ENCODE measurements at regions not wholly inside any gene's neighbourhood (a gene's known extent, or its start where the extent isn't known, plus 50 kb on each side); places are given as distances from the start of the nearest gene placed in this dataset.
"Not testable (repeated sequence)": the region's sequence is repeated elsewhere in the genome, so short reads cannot be mapped to it uniquely, and the experiment has no call there.

DNA sequence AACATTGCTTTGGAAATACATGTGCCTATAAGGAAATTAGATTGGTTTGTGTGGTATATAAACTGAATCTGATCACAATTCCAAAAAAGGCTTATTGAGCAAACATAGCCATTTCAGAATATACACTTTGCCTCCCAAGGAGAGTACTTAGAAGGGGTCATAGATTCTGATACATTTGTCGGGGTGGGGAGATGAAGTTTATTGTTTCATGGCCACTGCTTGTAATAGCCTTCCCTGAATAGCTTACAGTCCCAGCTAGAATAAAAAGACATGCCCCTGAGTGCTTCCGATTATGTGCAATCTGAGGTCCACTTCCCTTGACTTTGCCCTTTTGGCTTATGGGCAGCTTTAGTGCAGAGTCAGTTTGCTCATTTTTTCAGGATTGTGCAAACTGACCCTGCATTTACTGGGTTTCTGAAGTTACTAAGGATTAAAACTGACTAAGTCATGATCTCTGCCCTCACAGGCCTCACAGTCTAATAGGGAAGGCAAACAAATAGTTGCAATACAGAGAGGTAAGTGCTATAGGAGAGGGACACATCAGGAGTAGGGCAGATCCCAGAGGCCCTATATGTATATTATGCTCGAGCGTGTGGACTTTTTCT is 184.2 kb downstream of the BLID start:
- DNase-seq (ENCODE audit: low spot score in 2 of 2) (no peak), ATAC-seq (no peak)
- H3K27ac Mint-ChIP-seq = no peak overlapping the region
- H3K9me3 Mint-ChIP-seq = peaks cover 0 to 5% of the 10 kb centered on the region in 2 donors
- H3K36me3 Mint-ChIP-seq = no peaks in the 10 kb centered on the region

DNA sequence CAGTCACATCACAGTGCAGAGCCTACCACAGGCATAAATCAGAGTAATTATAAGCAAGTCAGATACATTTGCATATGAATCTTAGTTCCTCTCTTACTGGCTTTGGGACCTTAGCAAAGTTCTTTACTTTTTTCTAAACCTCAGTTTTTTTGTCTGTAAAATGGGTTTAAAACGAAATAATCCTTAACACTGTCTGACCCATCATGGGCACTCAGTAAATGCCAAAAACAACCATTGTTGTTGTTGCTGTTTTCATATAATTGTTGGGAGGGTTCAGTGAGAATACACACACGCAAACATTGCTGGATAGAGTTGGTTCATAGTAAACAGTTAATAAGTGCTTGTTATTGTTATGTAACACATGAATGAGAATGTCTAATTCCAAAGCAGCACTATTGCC is 184.9 kb downstream of the BLID start:
- DNase-seq (ENCODE audit: low spot score in 2 of 2) (no peak), ATAC-seq (no peak)
- Mint-ChIP-seq H3K9me3 (peaks cover 0 to 5% of the 10 kb centered on the region in 2 donors), H3K27ac (no peak overlapping the region), H3K36me3 (no peaks in the 10 kb centered on the region)

DNA sequence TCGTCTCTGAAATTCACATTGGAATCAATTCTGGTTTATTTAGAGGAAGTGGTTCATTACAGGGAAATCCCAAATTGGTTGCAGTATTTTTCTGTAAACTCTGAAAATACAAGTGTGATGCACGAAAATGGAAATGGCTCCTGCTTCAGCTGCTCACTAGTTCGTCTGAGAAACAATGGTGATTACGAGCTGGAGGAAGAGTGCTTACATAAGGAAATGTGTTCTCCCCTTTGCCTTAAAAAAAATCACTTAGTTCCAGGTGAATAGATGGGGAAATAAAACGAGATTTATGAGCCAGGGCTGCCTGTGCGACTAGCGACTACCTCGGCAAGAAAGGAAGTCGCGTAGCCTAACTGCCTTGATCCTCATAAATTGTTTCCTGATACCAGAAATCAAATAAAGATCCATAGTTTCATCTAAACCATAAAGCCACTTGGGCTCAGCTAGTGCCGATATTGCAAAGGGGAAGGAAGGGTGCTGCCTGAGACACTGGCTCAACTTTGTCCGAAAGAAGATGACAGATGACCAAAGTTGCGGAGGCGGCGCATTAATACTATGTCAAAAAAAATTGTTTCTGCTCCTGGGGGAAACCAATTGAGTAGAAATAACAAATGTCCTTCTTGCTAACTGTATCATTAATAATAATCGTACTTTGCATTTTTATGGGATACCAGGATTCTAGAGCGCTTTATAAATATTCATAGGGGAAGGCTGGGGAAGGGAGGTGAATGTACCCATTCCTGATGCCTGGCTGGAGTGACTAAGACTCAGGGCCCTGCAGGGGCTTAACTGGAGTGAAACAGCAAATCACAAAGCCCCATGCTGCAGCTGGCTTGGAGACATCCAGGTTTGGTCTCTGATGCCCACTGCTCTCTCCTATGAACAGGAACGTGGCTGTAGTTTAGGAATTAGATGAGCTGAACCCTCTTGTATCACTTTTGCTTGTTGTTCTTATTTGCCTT is 185.7 kb downstream of the BLID start:
- Mint-ChIP-seq H3K27ac (no peak overlapping the region), H3K36me3 (no peaks in the 10 kb centered on the region), H3K9me3 (peaks cover 0 to 4% of the 10 kb centered on the region in 2 donors)
- ATAC-seq (no peak), DNase-seq (ENCODE audit: low spot score in 2 of 2) (no peak)

DNA sequence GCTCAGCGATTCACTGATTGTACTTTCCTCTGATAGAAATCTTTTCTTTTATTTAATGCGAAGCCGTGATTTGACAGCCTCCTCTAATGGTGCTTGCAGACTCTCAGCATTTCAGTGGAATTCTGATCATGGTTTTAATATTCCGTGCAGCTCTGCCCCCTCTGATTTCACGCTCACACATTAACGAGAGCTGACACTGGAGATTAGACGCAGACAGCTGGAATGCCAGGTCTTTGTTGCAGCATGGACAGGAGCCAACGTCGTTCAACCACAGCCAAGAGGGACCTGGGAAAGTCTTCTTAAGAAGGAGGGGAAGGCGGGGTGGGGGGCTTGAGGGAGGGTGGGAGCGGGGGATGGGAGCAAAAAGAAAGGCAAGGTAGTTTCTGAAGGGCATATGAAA is 186.4 kb downstream of the BLID start:
- no peak for ATAC-seq

DNA sequence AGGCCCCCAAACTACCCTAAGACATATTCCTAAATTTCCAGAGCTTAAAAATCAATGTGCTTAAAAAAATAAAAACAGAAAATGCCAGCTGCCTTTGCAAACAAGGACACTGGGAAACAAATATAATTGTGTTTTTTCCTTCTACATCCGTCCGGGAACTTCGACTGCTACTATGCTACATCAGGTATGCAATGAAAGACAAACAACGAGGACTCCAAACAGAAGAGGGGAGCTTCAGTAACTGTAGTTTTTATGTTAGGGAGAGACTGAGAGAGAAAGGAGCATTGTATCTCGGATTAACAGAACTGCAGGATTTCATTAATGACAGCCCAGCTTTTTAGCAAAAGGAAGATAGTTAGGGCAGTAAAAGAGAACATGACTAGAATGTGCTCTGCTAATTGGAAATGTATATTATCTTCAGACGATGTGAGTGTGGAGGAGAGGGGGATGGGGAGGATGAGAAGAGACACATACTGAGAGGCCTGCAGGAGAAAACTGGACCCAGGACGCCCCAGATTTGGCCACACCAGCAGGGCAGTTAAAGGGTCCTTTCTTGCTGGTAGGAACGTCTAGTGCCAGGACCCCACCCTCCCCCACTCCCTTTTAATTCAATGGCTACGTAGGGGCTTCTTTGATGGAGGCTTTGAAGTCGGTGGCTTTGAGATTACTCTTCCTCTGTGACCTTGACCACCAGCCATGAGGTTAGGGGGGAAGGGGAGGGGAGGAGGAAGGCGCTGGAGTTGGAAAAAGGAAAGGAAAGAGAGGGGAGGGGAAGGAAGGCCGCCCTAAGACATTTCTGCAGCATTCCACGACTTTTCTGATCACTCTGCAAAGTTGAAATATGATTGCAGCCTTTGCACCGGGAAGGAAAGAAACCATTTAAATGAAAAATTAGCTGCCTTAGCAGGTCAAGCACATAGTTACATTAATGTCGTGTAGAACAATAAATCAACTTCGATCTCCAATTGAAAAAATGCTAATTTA is 187.1 kb downstream of the BLID start:
- Mint-ChIP-seq H3K9me3 (no peaks in the 10 kb centered on the region), H3K27ac (no peak overlapping the region), H3K36me3 (no peaks in the 10 kb centered on the region)
- ATAC-seq = no peak
- DNase-seq (ENCODE audit: low spot score in 2 of 2) = no peak

More for the DNA sequence above, 186.4 kb downstream of the BLID start:
- no peak overlapping the region for H3K27ac Mint-ChIP-seq
- H3K36me3 Mint-ChIP-seq = no peaks in the 10 kb centered on the region
- no peak for DNase-seq (ENCODE audit: low spot score in 2 of 2)
- no peaks in the 10 kb centered on the region for H3K9me3 Mint-ChIP-seq

DNA sequence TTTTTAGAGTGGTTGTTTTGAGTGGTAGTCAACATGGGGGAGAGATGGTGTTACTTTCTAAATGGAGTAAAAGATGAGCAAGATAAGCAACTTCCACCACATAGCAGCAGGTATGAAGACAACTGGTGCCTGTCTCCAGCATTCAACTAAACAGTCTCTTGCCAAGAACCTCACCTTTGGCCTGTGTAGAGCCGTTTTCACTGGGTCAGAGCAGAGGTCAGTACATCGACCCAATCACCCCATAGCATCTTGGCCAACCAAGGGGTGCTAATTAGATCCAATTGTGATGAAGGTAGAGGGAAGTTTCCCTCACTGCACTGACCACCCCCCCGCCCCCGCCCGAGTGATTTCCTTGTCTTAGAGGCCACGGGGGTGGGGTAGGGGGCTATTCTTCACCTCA is 188.2 kb downstream of the BLID start:
- no peak for DNase-seq (ENCODE audit: low spot score in 2 of 2)
- no peaks in the 10 kb centered on the region for H3K9me3 Mint-ChIP-seq
- H3K36me3 Mint-ChIP-seq = no peaks in the 10 kb centered on the region
- H3K27ac Mint-ChIP-seq = no peak overlapping the region
- no peak for ATAC-seq

DNA sequence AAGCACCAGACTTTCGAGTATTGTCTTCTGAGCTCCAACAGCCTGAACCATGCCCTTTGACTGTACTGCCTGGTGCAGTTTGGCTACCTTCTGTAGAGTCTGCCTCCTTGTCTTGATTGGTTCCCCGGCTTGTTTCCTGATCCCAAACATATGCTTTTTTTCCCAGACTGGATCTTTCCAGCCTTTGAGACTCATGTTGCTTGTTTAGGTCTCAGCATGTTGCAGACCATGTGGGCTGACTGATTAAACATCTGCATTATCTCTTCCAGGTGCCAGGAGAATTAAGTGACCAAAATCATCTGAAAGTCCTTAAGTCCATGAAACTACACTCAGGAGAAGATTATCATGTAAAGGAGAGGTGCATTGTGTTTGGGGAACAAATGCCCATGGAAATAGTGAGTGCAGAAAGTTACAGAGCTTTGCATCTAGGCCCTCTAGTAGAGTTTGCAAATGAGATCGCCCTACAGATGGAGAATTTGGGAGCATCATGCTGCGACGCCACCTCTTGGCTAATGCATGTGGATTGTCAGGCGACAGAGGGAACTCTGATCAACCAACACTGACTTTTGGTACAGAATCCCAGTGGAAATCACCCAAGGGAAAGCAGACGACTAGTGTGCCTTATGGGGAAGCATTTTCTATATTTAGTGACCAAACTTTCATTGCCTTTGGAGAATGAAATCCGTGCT is 188.8 kb downstream of the BLID start:
- ATAC-seq (no peak), DNase-seq (ENCODE audit: low spot score in 2 of 2) (no peak)
- no peaks in the 10 kb centered on the region for H3K36me3 Mint-ChIP-seq
- H3K27ac Mint-ChIP-seq = no peak overlapping the region
- no peaks in the 10 kb centered on the region for H3K9me3 Mint-ChIP-seq

DNA sequence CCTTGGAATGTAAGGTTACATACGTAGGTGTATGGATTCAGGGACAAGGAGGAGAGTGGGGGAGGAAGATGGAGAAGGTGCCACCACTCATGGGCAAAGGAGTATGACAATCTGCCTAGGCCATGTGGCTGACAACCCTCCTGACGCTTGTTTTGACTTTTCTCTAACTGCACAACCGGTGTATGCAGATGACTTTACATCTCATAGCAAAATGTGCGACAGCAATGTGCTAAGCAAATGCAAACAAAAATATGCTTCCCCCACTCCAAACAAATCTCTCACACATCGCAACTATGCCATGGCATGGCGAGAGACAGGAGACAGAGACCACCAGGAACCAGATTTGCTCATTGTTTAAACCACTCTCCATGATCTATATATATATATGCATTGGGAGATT is 191.8 kb downstream of the BLID start:
- no peaks in the 10 kb centered on the region for H3K36me3 Mint-ChIP-seq
- DNase-seq (ENCODE audit: low spot score in 2 of 2) (no peak), ATAC-seq (no peak)
- no peak overlapping the region for H3K27ac Mint-ChIP-seq
- H3K9me3 Mint-ChIP-seq = no peaks in the 10 kb centered on the region

DNA sequence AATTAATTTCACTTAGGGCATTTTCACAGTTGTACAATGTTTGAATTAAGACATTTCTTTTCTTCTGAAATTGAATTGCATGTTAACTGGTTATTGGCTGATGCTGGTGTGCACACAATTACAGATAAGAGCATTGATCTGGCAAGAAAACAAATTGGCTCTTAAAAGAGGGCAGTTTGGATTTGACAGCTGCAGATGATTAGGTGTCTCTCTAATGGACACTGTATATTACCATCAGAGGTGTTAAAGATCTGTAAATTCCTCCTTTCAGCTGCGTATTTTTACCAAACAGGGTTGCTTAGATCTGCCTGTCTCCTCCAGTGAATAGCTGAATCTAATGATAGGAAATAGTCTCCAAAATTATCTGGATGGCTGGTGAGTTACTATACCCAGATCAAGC is 198.5 kb downstream of the BLID start:
- no peak for ATAC-seq
- no peak for DNase-seq (ENCODE audit: low spot score in 2 of 2)

DNA sequence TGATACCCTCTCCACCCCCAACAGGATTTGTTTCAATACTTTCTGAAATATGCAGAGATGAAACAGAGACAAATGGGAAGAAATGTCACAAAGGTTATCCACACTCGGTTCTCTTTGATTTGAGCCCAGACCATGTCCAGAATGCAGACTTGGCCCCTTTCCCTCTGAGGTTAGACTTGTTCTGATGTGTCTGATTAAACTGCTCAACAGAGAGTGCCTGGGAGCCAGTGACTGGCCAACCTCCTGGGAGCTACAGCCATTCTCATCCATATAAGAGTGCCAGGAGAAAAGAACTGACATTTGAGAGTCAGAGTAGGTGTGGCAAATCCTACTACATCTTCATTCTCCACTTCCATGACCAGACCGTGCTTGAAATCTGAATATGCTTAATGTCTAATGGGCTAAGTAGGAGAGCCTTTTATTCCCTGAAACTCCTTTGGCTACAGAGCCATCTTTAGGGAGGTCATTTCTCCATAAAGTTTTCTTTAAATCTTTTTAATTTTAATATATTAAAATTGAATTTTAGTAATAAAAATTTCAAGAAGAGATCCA is 201.4 kb downstream of the BLID start:
- no peak overlapping the region for H3K27ac Mint-ChIP-seq
- H3K36me3 Mint-ChIP-seq = no peaks in the 10 kb centered on the region
- ATAC-seq (no peak), DNase-seq (ENCODE audit: low spot score in 2 of 2) (no peak)
- no peaks in the 10 kb centered on the region for H3K9me3 Mint-ChIP-seq

More for the DNA sequence above, 198.5 kb downstream of the BLID start:
- no peaks in the 10 kb centered on the region for H3K36me3 Mint-ChIP-seq
- no peaks in the 10 kb centered on the region for H3K9me3 Mint-ChIP-seq
- no peak overlapping the region for H3K27ac Mint-ChIP-seq

DNA sequence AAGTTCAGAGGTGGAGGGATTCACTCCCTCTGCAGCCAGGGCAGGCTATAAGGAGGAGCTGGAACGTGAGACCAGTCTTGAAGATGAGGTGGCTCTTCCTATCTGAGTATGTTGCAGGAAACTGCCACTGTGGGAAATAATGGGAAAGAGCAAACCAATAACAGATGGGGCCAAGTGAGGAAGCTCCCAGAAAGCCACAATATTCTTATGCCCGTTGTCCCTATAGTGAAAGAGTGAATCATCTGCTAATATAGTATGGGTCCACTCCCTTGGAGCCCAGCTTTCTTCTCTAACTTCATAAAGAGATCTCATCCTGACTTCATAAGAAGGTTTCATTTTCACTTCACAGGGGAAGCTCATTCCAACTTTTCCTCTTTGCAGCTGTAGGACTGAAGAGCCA is 206.4 kb downstream of the BLID start:
- H3K36me3 Mint-ChIP-seq = no peaks in the 10 kb centered on the region
- peaks cover 0 to 4% of the 10 kb centered on the region in 2 donors for H3K9me3 Mint-ChIP-seq
- ATAC-seq (no peak), DNase-seq (ENCODE audit: low spot score in 2 of 2) (no peak)
- no peak overlapping the region for H3K27ac Mint-ChIP-seq

DNA sequence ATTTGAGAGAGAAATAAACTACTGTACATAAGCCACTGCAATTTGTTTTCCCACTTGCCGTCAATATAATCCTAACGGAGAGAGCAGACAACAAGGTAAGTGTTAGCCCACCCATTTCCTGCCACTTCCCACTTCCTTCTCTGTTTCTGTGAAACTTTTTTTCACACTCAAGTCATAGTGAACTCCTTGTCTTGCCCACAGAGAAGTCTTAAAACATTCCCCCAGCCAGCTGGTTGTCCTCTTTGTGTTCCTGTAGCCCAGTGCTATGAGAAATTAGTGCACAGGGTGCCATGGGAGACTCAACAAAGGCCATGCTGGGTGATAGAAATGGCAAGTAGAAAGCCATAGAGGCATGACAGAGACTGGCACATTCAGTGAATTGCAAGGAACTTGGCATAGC is 208.6 kb downstream of the BLID start:
- ATAC-seq (no peak), DNase-seq (ENCODE audit: low spot score in 2 of 2) (no peak)
- H3K27ac Mint-ChIP-seq = no peak overlapping the region
- H3K36me3 Mint-ChIP-seq = no peaks in the 10 kb centered on the region
- peaks cover 0 to 4% of the 10 kb centered on the region in 2 donors for H3K9me3 Mint-ChIP-seq

DNA sequence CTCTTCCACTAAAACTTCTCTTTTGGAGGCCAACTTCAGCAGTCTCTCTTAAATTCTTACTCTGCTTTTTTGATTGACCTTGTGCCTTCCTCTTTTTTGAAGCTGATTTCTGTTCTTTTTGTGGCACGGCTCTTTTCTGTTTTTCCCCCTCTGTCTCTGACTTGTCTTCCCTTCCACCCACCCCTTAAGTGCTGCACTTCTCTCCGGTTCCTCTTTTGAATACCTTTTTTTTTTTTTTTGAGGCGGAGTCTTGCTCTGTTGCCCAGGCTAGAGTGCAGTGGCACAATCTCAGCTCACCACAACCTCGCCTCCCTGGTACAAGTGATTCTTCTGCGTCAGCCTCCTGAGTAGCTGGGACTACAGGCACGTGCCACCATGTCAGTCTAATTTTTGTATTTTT is 211.9 kb downstream of the BLID start:
- DNase-seq (ENCODE audit: low spot score in 2 of 2) = no peak
- no peak overlapping the region for H3K27ac Mint-ChIP-seq
- peaks cover 0 to 4% of the 10 kb centered on the region in 2 donors for H3K9me3 Mint-ChIP-seq
- no peak for ATAC-seq
- H3K36me3 Mint-ChIP-seq = no peaks in the 10 kb centered on the region

DNA sequence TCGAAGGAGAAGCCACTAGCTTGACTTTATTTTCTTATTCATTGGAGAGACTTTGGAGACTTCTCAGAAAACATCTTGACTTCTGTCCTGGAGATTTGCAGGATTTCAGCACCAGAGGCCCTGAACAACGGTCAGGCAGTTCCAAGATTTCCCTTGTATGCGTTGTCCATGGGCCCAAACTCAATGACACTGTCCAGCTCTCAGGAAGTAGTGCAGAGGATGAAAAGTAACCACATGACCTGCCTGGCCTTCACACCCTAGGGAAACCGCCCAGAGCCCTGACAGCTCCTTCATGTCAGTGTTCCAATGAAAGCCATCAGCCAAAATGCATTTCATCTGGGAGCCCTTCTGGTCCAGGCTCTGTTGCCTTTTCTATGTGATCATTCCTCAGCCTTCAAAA is 214.1 kb downstream of the BLID start:
- DNase-seq (ENCODE audit: low spot score in 2 of 2) = no peak
- Mint-ChIP-seq H3K27ac (no peak overlapping the region), H3K9me3 (peaks cover 0 to 4% of the 10 kb centered on the region in 2 donors), H3K36me3 (no peaks in the 10 kb centered on the region)
- no peak for ATAC-seq

DNA sequence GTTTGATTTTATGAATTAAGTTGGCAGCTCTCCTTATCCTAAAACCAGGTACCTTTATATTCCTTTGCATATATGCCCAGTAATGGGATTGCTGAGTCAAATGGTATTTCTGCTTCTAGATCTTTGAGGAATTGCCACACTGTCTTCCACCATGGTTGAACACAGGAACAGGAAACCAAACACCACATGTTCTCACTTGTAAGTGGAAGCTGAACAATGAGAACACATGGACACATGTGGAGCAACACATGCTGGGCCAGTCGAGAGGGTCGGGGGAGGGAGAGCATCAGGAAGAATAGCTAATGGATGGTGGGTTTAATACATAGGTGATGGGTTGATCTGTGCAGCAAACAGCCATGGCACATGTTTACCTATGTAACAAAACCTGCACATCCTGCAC is 214.6 kb downstream of the BLID start:
- H3K27ac Mint-ChIP-seq; H3K36me3 Mint-ChIP-seq; DNase-seq (ENCODE audit: low spot score in 2 of 2); H3K9me3 Mint-ChIP-seq; ATAC-seq: not testable (repeated sequence)

DNA sequence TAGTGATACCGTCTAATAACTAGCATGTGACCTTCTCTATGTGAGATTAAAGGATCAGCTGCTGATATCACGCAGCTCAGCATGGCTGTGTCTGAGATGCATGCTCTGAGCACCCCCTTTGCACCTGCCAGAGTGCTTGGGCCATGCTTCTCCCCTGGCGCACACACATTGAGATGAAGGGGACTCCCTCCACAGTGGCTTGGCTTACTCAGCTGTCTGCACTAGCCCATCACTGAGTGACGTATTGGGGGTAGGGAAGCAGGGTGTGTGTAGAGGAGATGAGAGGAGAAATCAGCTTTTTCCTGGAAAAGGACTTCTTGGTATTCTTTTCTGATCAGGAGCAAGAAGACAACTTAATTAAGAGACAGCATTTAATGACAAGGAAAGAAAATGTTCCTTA is 216.5 kb downstream of the BLID start:
- no peak overlapping the region for H3K27ac Mint-ChIP-seq
- H3K9me3 Mint-ChIP-seq = no peaks in the 10 kb centered on the region
- DNase-seq (ENCODE audit: low spot score in 2 of 2) = no peak
- ATAC-seq = no peak
- no peaks in the 10 kb centered on the region for H3K36me3 Mint-ChIP-seq
